ENCODE measurements at regions not wholly inside any gene's neighbourhood (a gene's known extent, or its start where the extent isn't known, plus 50 kb on each side); places are given as distances from the start of the nearest gene placed in this dataset.
A peak's percentile ranks its signal among the peaks of the same experiment; 100 is the strongest.

GRCh38 chr2:38448692-38449410 lies 71.8 kb upstream of the ATL2 start:
- WGBS (ENCODE audit: missing lambda C conversion rate), result 73% methylated on average over 6 of the region's 6 CpGs
- ATAC-seq (no peak), FAIRE-seq (no peak), DNase-seq (ENCODE audit: low read depth in 1 of 2, low spot score in 1 of 2) (no peak)
- Histone ChIP-seq H3K4me2 (no peak overlapping the region), H3K4me1 (no peaks in the 10 kb centered on the region), H3K4me3 (no peak overlapping the region), H3K27ac (no peak overlapping the region), H3K9me3 (no peaks in the 10 kb centered on the region)
- TF ChIP-seq CBX2 (IDR thresholded peaks at IDR 0.05; ENCODE audit: borderline replicate concordance, low read depth) (no peak), CBX8 (IDR thresholded peaks at IDR 0.05) (no peak), FOSB (CRISPR knock-in tag; IDR thresholded peaks at IDR 0.05) (no peak), ZC3H11A (IDR thresholded peaks at IDR 0.05) (no peak), ZSCAN20 (CRISPR knock-in tag; IDR thresholded peaks at IDR 0.05) (no peak), MAFK (IDR thresholded peaks at IDR 0.05; ENCODE audit: partially characterized antibody) (no peak), SMC3 (IDR thresholded peaks at IDR 0.05) (no peak), MAZ (IDR thresholded peaks at IDR 0.05; ENCODE audit: borderline replicate concordance, low read depth, low read length) (no peak), HOXB13 (CRISPR knock-in tag; IDR thresholded peaks at IDR 0.05; ENCODE audit: low read depth) (no peak), PHF8 (IDR thresholded peaks at IDR 0.05; ENCODE audit: borderline replicate concordance, low read depth) (no peak), SREBF2 (IDR thresholded peaks at IDR 0.05) (no peak), NPAS2 (CRISPR knock-in tag; IDR thresholded peaks at IDR 0.05; ENCODE audit: borderline replicate concordance) (no peak), EP300 (IDR thresholded peaks at IDR 0.05) (no peak), CHD4 (IDR thresholded peaks at IDR 0.05; ENCODE audit: borderline replicate concordance) (no peak)
- ChIA-PET POLR2A (no interaction called here), CTCF (interaction anchor here (1.0 to 4.4 kb wide), 6 partner anchors 10 to 133 kb away, joined by 3 to 20 read pairs (median 6); no protein-coding TSS in a partner anchor)

GRCh38 chr2:38446906-38447561 lies 70.0 kb upstream of the ATL2 start:
- Histone ChIP-seq H3K4me2 (no peak overlapping the region), H3K4me1 (no peaks in the 10 kb centered on the region), H3K27ac (no peak overlapping the region), H3K4me3 (no peak overlapping the region), H3K9me3 (no peaks in the 10 kb centered on the region)
- no peak for TF ChIP-seq ZNF302 (CRISPR knock-in tag; IDR thresholded peaks at IDR 0.05)
- no peak for TF ChIP-seq HDAC2 (IDR thresholded peaks at IDR 0.05)
- TF ChIP-seq NR3C1 (IDR thresholded peaks at IDR 0.05), result no peak
- no peak for TF ChIP-seq GATA3 (IDR thresholded peaks at IDR 0.05; ENCODE audit: borderline replicate concordance)
- TF ChIP-seq, protein P1, sequence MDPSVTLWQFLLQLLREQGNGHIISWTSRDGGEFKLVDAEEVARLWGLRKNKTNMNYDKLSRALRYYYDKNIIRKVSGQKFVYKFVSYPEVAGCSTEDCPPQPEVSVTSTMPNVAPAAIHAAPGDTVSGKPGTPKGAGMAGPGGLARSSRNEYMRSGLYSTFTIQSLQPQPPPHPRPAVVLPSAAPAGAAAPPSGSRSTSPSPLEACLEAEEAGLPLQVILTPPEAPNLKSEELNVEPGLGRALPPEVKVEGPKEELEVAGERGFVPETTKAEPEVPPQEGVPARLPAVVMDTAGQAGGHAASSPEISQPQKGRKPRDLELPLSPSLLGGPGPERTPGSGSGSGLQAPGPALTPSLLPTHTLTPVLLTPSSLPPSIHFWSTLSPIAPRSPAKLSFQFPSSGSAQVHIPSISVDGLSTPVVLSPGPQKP (IDR thresholded peaks at IDR 0.05; ENCODE audit: low read depth, low read length), result no peak
- no peak for TF ChIP-seq HOXB5 (CRISPR knock-in tag; IDR thresholded peaks at IDR 0.05)
- no peak for TF ChIP-seq ATOH8 (CRISPR knock-in tag; IDR thresholded peaks at IDR 0.05; ENCODE audit: low read depth)
- TF ChIP-seq HOXA7 (CRISPR knock-in tag; IDR thresholded peaks at IDR 0.05), result no peak
- TF ChIP-seq BHLHE40 (IDR thresholded peaks at IDR 0.05; ENCODE audit: low read depth, low read length), result no peak
- TF ChIP-seq SMC3 (IDR thresholded peaks at IDR 0.05), result no peak
- TF ChIP-seq CHD2 (IDR thresholded peaks at IDR 0.05; ENCODE audit: low read length, partially characterized antibody), result no peak
- TF ChIP-seq JUNB (IDR thresholded peaks at IDR 0.05), result no peak
- TF ChIP-seq MYC (IDR thresholded peaks at IDR 0.05; ENCODE audit: borderline replicate concordance, low read length), result no peak
- no peak for TF ChIP-seq RAD21 (conservative IDR thresholded peaks at IDR 0.05 in 1 of 2, IDR thresholded peaks at IDR 0.05 in 1 of 2)
- TF ChIP-seq MAX (IDR thresholded peaks at IDR 0.05), result no peak
- no peak for TF ChIP-seq KDM1A (IDR thresholded peaks at IDR 0.05; ENCODE audit: low read depth)
- TF ChIP-seq EHF (CRISPR knock-in tag; IDR thresholded peaks at IDR 0.05), result no peak
- TF ChIP-seq ESRRA (IDR thresholded peaks at IDR 0.05; ENCODE audit: borderline replicate concordance, low read length), result no peak
- no peak for FAIRE-seq
- ChIA-PET POLR2A (no interaction called here), CTCF (interaction anchor here (0.7 to 4.4 kb wide), 7 partner anchors 12 to 135 kb away, joined by 3 to 20 read pairs (median 4); no protein-coding TSS in a partner anchor)
- DNase-seq (ENCODE audit: low read depth in 1 of 2, low spot score in 1 of 2), result no peak
- ATAC-seq, result peak in 1 of 2 experiments; percentile 17; a peak in 1 of 6 replicates
- 70% methylated on average over 7 of the region's 7 CpGs for WGBS (ENCODE audit: missing lambda C conversion rate)

All from A549 (cell line).